ENCODE measurements at regions not wholly inside any gene's neighbourhood (a gene's known extent, or its start where the extent isn't known, plus 50 kb on each side); places are given as distances from the start of the nearest gene placed in this dataset.

- no peak overlapping the region for H3K27ac Mint-ChIP-seq
- 95% methylated on average over 8 of the region's 8 CpGs for WGBS (ENCODE audit: insufficient coverage)
- TF ChIP-seq CTCF (IDR thresholded peaks at IDR 0.05) (no peak), EZH2 (IDR thresholded peaks at IDR 0.05; ENCODE audit: borderline replicate concordance, insufficient read depth, low read depth, low read length, poor library complexity, severe bottlenecking) (no peak)
These were observed 588.8 kb upstream of the KLF4 start for GRCh38 chr9:108078375-108078774.

GRCh38 chr9:108077556-108077955 is 588.0 kb upstream of the KLF4 start:
- intact Hi-C loops (cut with micrococcal nuclease): no loop called here
- no peak overlapping the region for H3K27ac ChIP-seq (ENCODE audit: low read length in 2 of 2)
- DNase-seq (no peak), ATAC-seq (ENCODE audit: low read depth) (no peak)
- no peaks in the 10 kb centered on the region for H3K4me1 ChIP-seq (ENCODE audit: control insufficient read depth in 2 of 2, insufficient read depth in 2 of 2, low read length in 2 of 2)
- H3K79me2 ChIP-seq (ENCODE audit: control insufficient read depth, insufficient read depth, low read length): no peaks in the 10 kb centered on the region
- no peaks in the 10 kb centered on the region for H3K4me1 Mint-ChIP-seq
- no peak overlapping the region for H3K4me2 ChIP-seq (replicated peaks; ENCODE audit: low read depth, low read length, poor library complexity, severe bottlenecking)
- H2AFZ ChIP-seq (ENCODE audit: insufficient read depth, low read depth, low read length, poor library complexity, severe bottlenecking): no peak overlapping the region
- POLR2A ChIA-PET: no interaction called here
- CTCF ChIA-PET: no interaction called here
- peaks cover 0 to 3% (median 0%) of the 10 kb centered on the region in 3 donors for H3K9me3 ChIP-seq (ENCODE audit: control extremely low read depth in 1 of 3, control insufficient read depth in 2 of 3, insufficient read depth in 1 of 3, low read length in 2 of 3)
- H3K4me3 ChIP-seq (ENCODE audit: control extremely low read depth in 1 of 5, extremely low read depth in 1 of 5, insufficient read depth in 1 of 5, low read depth in 2 of 5, low read length in 4 of 5): no peak overlapping the region
- no peak overlapping the region for H3K4me3 Mint-ChIP-seq
- H3K9ac ChIP-seq (ENCODE audit: low read length): no peak overlapping the region
- no peaks in the 10 kb centered on the region for H4K20me1 ChIP-seq (ENCODE audit: control insufficient read depth, insufficient read depth, low read length, poor library complexity, severe bottlenecking)
- WGBS (ENCODE audit: insufficient coverage): 89% methylated on average over 9 of the region's 10 CpGs
- TF ChIP-seq EZH2 (IDR thresholded peaks at IDR 0.05; ENCODE audit: borderline replicate concordance, insufficient read depth, low read depth, low read length, poor library complexity, severe bottlenecking): no peak
- H3K27me3 ChIP-seq (replicated peaks in 1 of 4; ENCODE audit: control extremely low read depth in 1 of 4, control insufficient read depth in 3 of 4, insufficient read depth in 4 of 4, low read length in 3 of 4): no peaks in the 10 kb centered on the region
- no peaks in the 10 kb centered on the region for H3K27me3 Mint-ChIP-seq
- H3K36me3 ChIP-seq (replicated peaks in 1 of 2; ENCODE audit: control extremely low read depth in 1 of 2, control insufficient read depth in 1 of 2, extremely low read depth in 1 of 2, insufficient read depth in 2 of 2, low read length in 1 of 2): no peaks in the 10 kb centered on the region
- H3K9me3 Mint-ChIP-seq (ENCODE audit: insufficient read depth): no peaks in the 10 kb centered on the region
- no peak overlapping the region for H3K27ac Mint-ChIP-seq

More at GRCh38 chr9:108078375-108078774, 588.8 kb upstream of the KLF4 start:
- Mint-ChIP-seq H3K9me3 (ENCODE audit: insufficient read depth) (no peaks in the 10 kb centered on the region), H3K4me1 (no peaks in the 10 kb centered on the region), H3K4me3 (no peak overlapping the region), H3K27me3 (no peaks in the 10 kb centered on the region)
- no peaks in the 10 kb centered on the region for H3K27me3 ChIP-seq (replicated peaks in 1 of 4; ENCODE audit: control extremely low read depth in 1 of 4, control insufficient read depth in 3 of 4, insufficient read depth in 4 of 4, low read length in 3 of 4)
- H3K79me2 ChIP-seq (ENCODE audit: control insufficient read depth, insufficient read depth, low read length): no peaks in the 10 kb centered on the region
- H4K20me1 ChIP-seq (ENCODE audit: control insufficient read depth, insufficient read depth, low read length, poor library complexity, severe bottlenecking): no peaks in the 10 kb centered on the region
- H2AFZ ChIP-seq (ENCODE audit: insufficient read depth, low read depth, low read length, poor library complexity, severe bottlenecking): no peak overlapping the region
- intact Hi-C loops (cut with micrococcal nuclease): no loop called here
- no peak for DNase-seq
- no peak overlapping the region for H3K9ac ChIP-seq (ENCODE audit: low read length)
- ChIA-PET CTCF (no interaction called here), POLR2A (no interaction called here)
- no peaks in the 10 kb centered on the region for H3K4me1 ChIP-seq (ENCODE audit: control insufficient read depth in 2 of 2, insufficient read depth in 2 of 2, low read length in 2 of 2)
- H3K36me3 ChIP-seq (replicated peaks in 1 of 2; ENCODE audit: control extremely low read depth in 1 of 2, control insufficient read depth in 1 of 2, extremely low read depth in 1 of 2, insufficient read depth in 2 of 2, low read length in 1 of 2): no peaks in the 10 kb centered on the region
- no peak overlapping the region for H3K4me3 ChIP-seq (ENCODE audit: control extremely low read depth in 1 of 5, extremely low read depth in 1 of 5, insufficient read depth in 1 of 5, low read depth in 2 of 5, low read length in 4 of 5)
- no peak for ATAC-seq (ENCODE audit: low read depth)
- no peak overlapping the region for H3K4me2 ChIP-seq (replicated peaks; ENCODE audit: low read depth, low read length, poor library complexity, severe bottlenecking)
- H3K9me3 ChIP-seq (ENCODE audit: control extremely low read depth in 1 of 3, control insufficient read depth in 2 of 3, insufficient read depth in 1 of 3, low read length in 2 of 3): peaks cover 0 to 3% (median 0%) of the 10 kb centered on the region in 3 donors
- H3K27ac ChIP-seq (ENCODE audit: low read length in 2 of 2): no peak overlapping the region

Data from B cell (primary cell).